Hepatocyte (in vitro differentiated cells): ENCODE measurements at regions not wholly inside any gene's neighbourhood (a gene's known extent, or its start where the extent isn't known, plus 50 kb on each side); places are given as distances from the start of the nearest gene placed in this dataset.

Experiments used
- CTCF ChIP-seq: fragments of 200-600 bp; sonication (generic); IDR thresholded peaks from 2 replicates; pipeline ENCODE4 v1.5.1; 2016; ENCODE audit warnings: antibody characterized with exemption, mild to moderate bottlenecking; ENCODE audit not compliant: poor library complexity
- EZH2 ChIP-seq: fragments of 200-600 bp; sonication (generic); IDR thresholded peaks from 2 replicates; pipeline ENCODE4 v1.6.1; 2016; ENCODE audit warnings: antibody characterized with exemption, mild to moderate bottlenecking, borderline replicate concordance
- EZH2phosphoT487 ChIP-seq: fragments of 200-600 bp; sonication (generic); IDR thresholded peaks from one replicate; pipeline ENCODE4 v1.6.1; 2018; ENCODE audit warnings: antibody characterized with exemption, mild to moderate bottlenecking, low read depth, moderate library complexity; ENCODE audit not compliant: unreplicated experiment, severe bottlenecking

GRCh38 chr4:10982305-10982704 is 297.7 kb upstream of the CLNK start:
- TF ChIP-seq CTCF, result no peak
- no peak for TF ChIP-seq EZH2phosphoT487
- TF ChIP-seq EZH2, result no peak
